ENCODE measurements at regions not wholly inside any gene's neighbourhood (a gene's known extent, or its start where the extent isn't known, plus 50 kb on each side); places are given as distances from the start of the nearest gene placed in this dataset.

DNA sequence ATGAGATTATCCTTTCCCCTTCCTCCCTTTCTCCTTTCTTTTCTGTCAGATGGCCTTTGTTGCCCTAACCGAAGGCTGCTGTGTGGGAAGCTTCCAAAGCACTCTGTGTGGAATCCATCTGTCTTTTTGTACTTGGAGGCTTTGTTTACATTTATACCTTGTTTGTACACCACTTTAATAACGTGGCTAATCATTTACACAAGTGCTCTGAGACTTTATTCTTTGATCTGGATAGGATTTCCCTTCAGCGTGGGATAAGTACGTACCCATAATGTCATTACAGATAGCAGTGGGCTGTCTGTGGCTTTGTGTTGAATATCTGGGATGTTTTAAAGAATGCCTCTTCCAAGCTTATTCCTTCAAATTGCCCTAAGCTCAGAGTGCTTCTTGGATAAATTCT lies 684.7 kb upstream of the SLITRK5 start:
- TF ChIP-seq EZH2 (IDR thresholded peaks at IDR 0.05; ENCODE audit: insufficient read depth, poor library complexity, severe bottlenecking) = no peak
- TF ChIP-seq EZH2phosphoT487 (IDR thresholded peaks at IDR 0.05; ENCODE audit: insufficient read depth, low read depth) = no peak

Measured in GM23248 (cell line).